ENCODE measurements at regions not wholly inside any gene's neighbourhood (a gene's known extent, or its start where the extent isn't known, plus 50 kb on each side); places are given as distances from the start of the nearest gene placed in this dataset.

DNA sequence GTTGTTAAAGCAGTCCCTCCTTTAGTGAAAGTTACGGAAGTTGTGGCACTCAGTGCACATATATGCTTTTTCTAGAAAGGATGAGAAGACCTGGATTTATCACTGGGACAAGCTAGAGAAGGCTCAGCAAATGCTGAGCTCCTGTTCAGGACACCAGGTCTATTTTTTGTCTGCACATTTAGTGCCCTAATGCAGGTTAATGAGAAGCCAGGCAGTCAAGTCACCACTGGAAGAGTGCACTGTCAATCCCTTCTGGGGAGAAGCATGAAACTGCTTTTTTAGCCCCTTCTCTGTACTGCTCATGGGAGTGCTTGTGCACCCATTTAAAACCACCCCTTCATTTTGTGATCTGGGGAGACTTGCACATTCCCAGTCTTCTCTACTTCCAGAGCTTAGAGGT is 624.1 kb upstream of the USP24 start:
- Histone ChIP-seq H3K79me2 (ENCODE audit: insufficient read depth, low read depth, low read length) (no peaks in the 10 kb centered on the region), H2AFZ (ENCODE audit: low read length) (no peak overlapping the region), H4K20me1 (ENCODE audit: insufficient read depth, low read length) (no peaks in the 10 kb centered on the region), H3K27ac (ENCODE audit: low read depth, low read length, poor library complexity, severe bottlenecking) (no peak overlapping the region), H3K4me1 (ENCODE audit: insufficient read depth, low read length, poor library complexity, severe bottlenecking) (no peaks in the 10 kb centered on the region), H3K9me2 (ENCODE audit: insufficient read depth, low read length) (no peaks in the 10 kb centered on the region), H3K4me3 (ENCODE audit: low read depth, low read length, poor library complexity, severe bottlenecking) (no peak overlapping the region), H3K9me3 (ENCODE audit: low read length) (no peaks in the 10 kb centered on the region), H3K4me2 (ENCODE audit: low read length) (no peak overlapping the region), H3K36me3 (ENCODE audit: insufficient read depth, low read length) (no peaks in the 10 kb centered on the region)
- intact Hi-C loops (cut with micrococcal nuclease; ENCODE audit: unreplicated experiment), result no loop called here
- CTCF ChIA-PET (ENCODE audit: unreplicated experiment), result no interaction called here
- TF ChIP-seq EZH2phosphoT487 (IDR thresholded peaks at IDR 0.05; ENCODE audit: borderline replicate concordance, low read depth, low read length), result no peak
- TF ChIP-seq, protein P1, sequence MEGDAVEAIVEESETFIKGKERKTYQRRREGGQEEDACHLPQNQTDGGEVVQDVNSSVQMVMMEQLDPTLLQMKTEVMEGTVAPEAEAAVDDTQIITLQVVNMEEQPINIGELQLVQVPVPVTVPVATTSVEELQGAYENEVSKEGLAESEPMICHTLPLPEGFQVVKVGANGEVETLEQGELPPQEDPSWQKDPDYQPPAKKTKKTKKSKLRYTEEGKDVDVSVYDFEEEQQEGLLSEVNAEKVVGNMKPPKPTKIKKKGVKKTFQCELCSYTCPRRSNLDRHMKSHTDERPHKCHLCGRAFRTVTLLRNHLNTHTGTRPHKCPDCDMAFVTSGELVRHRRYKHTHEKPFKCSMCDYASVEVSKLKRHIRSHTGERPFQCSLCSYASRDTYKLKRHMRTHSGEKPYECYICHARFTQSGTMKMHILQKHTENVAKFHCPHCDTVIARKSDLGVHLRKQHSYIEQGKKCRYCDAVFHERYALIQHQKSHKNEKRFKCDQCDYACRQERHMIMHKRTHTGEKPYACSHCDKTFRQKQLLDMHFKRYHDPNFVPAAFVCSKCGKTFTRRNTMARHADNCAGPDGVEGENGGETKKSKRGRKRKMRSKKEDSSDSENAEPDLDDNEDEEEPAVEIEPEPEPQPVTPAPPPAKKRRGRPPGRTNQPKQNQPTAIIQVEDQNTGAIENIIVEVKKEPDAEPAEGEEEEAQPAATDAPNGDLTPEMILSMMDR (conservative IDR thresholded peaks at IDR 0.05; ENCODE audit: low read length), result no peak
- no peak for DNase-seq (ENCODE audit: low spot score)
- no TSS peak for BruUV-seq (replicated peaks)
- POLR2A ChIA-PET, result no interaction called here

DNA sequence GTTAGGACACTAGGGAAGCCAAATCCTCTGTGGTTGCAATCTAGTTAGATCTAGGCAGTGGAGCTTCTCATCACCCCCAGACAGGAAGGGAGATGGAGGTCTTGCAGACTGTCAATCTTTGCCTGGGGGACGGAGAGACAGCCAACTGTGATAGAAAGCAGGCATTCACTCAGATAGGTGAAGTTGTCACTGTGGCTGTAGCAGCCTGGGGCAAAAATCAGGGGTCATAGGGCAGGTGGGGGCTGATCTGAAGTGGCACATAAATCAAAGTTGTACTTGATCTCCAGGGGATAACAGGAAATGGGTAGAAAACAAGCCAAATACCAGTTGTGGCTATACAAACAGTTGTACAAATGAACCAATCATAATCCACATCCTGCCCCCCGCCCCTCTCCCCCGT is 620.9 kb upstream of the USP24 start:
- DNase-seq (ENCODE audit: low spot score), result no peak
- TF ChIP-seq, protein P1 (conservative IDR thresholded peaks at IDR 0.05; ENCODE audit: low read length), result no peak
- no peak for TF ChIP-seq EZH2phosphoT487 (IDR thresholded peaks at IDR 0.05; ENCODE audit: borderline replicate concordance, low read depth, low read length)
- Histone ChIP-seq H3K79me2 (ENCODE audit: insufficient read depth, low read depth, low read length) (no peaks in the 10 kb centered on the region), H3K9me3 (ENCODE audit: low read length) (no peaks in the 10 kb centered on the region), H3K4me1 (ENCODE audit: insufficient read depth, low read length, poor library complexity, severe bottlenecking) (no peaks in the 10 kb centered on the region), H2AFZ (ENCODE audit: low read length) (no peak overlapping the region), H3K36me3 (ENCODE audit: insufficient read depth, low read length) (no peaks in the 10 kb centered on the region), H4K20me1 (ENCODE audit: insufficient read depth, low read length) (no peaks in the 10 kb centered on the region), H3K27ac (ENCODE audit: low read depth, low read length, poor library complexity, severe bottlenecking) (no peak overlapping the region), H3K9me2 (ENCODE audit: insufficient read depth, low read length) (no peaks in the 10 kb centered on the region), H3K4me3 (ENCODE audit: low read depth, low read length, poor library complexity, severe bottlenecking) (no peak overlapping the region), H3K4me2 (ENCODE audit: low read length) (no peak overlapping the region)
- POLR2A ChIA-PET, result interaction anchor here (0.6 to 1.2 kb wide), 3 partner anchors 11 to 154 kb away, joined by 3 to 4 read pairs (median 4); no protein-coding TSS in a partner anchor
- intact Hi-C loops (cut with micrococcal nuclease; ENCODE audit: unreplicated experiment), result no loop called here
- BruUV-seq (replicated peaks), result no TSS peak
- CTCF ChIA-PET (ENCODE audit: unreplicated experiment), result interaction anchor here (0.6 kb wide), 1 partner anchor 153 kb away, joined by 5 read pairs; no protein-coding TSS in a partner anchor

DNA sequence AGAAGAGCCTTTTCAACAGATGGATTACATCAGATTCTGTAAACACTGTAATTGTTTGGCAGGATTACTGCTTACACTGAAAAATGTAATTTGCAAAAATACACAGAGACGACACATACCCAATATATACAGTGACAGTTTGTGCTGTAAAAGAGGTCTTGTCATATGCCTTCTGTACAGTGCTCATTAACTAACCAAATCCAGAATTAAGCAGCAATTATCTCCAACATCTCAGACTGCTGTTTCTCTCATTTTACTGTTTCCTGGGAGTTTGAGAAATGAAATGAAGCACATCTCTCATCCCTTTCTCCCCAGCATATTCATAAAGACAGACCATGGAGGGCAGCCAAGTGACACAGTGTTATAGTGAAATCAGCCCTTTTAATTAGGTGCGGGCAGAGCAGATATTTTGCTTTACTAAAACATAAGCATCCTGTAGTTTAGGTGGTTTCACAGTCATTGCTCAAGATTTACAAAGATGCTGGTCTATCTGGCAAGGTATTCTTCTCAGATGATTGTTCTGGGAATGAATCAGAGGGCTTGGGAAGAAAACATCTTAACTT is 618.4 kb upstream of the USP24 start:
- ChIA-PET CTCF (ENCODE audit: unreplicated experiment) (no interaction called here), POLR2A (no interaction called here)
- no peaks in the 10 kb centered on the region for H3K9me3 ChIP-seq (ENCODE audit: low read length)

More for the DNA sequence above, 618.4 kb upstream of the USP24 start:
- no peak for DNase-seq (ENCODE audit: low spot score)
- Histone ChIP-seq H3K79me2 (ENCODE audit: insufficient read depth, low read depth, low read length) (no peaks in the 10 kb centered on the region), H3K4me3 (ENCODE audit: low read depth, low read length, poor library complexity, severe bottlenecking) (no peak overlapping the region), H3K27ac (ENCODE audit: low read depth, low read length, poor library complexity, severe bottlenecking) (no peak overlapping the region), H3K4me2 (ENCODE audit: low read length) (no peak overlapping the region), H2AFZ (ENCODE audit: low read length) (no peak overlapping the region), H3K36me3 (ENCODE audit: insufficient read depth, low read length) (no peaks in the 10 kb centered on the region), H3K4me1 (ENCODE audit: insufficient read depth, low read length, poor library complexity, severe bottlenecking) (no peaks in the 10 kb centered on the region), H3K9me2 (ENCODE audit: insufficient read depth, low read length) (no peaks in the 10 kb centered on the region), H4K20me1 (ENCODE audit: insufficient read depth, low read length) (no peaks in the 10 kb centered on the region)
- intact Hi-C loops (cut with micrococcal nuclease; ENCODE audit: unreplicated experiment), result no loop called here
- no TSS peak for BruUV-seq (replicated peaks)
- TF ChIP-seq, protein P1 (conservative IDR thresholded peaks at IDR 0.05; ENCODE audit: low read length), result no peak
- TF ChIP-seq EZH2phosphoT487 (IDR thresholded peaks at IDR 0.05; ENCODE audit: borderline replicate concordance, low read depth, low read length), result no peak
